ENCODE measurements at regions not wholly inside any gene's neighbourhood (a gene's known extent, or its start where the extent isn't known, plus 50 kb on each side); places are given as distances from the start of the nearest gene placed in this dataset.

DNA sequence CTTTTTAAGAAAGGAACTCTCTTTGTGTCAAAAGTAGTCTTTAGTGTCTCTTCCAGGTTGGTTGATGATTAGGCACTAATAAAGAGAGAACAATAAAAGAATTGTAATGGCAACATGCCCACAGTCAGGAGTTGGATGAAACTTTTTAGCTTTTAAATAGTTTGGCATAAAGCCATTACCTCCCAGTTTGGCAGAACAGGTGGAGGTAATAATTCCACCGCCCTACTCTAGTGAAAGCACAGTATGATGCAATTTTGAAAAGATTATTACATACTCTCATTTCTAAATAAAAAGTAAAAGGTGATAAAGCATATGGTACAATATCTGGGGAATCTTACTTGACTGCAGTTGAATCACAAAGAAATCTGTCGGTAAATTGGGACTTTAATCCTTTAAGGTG is 497.6 kb downstream of the SUCLA2 start:
- TF ChIP-seq POLR2A (IDR thresholded peaks at IDR 0.05; ENCODE audit: low read depth, low read length) (no peak), POLR2AphosphoS5 (IDR thresholded peaks at IDR 0.05; ENCODE audit: low read depth, low read length) (no peak), TAF1 (IDR thresholded peaks at IDR 0.05; ENCODE audit: low read depth, low read length) (no peak), PAX5 (IDR thresholded peaks at IDR 0.05; ENCODE audit: insufficient read depth, low read length, severe bottlenecking) (no peak)
